GM18867 (cell line): ENCODE measurements at regions not wholly inside any gene's neighbourhood (a gene's known extent, or its start where the extent isn't known, plus 50 kb on each side); places are given as distances from the start of the nearest gene placed in this dataset.
A peak's percentile ranks its signal among the peaks of the same experiment; 100 is the strongest.

Source experiments
- ATAC-seq: cut with Tn5 transposase; IDR thresholded peaks from one replicate; pipeline ENCODE4 v1.9.1; 2021; ENCODE audit warnings: mild to moderate bottlenecking, moderate library complexity; ENCODE audit not compliant: unreplicated experiment

GRCh38 chr7:86949052-86949778, 110.2 kb downstream of the ELAPOR2 start:
- peak; percentile 96 for ATAC-seq

- no peak for ATAC-seq
These were observed 111.5 kb downstream of the ELAPOR2 start for GRCh38 chr7:86947929-86948328.

GRCh38 chr7:86943447-86943846, 116.0 kb downstream of the ELAPOR2 start:
- no peak for ATAC-seq

- ATAC-seq, result no peak
These were observed 116.5 kb downstream of the ELAPOR2 start for GRCh38 chr7:86942995-86943394.

GRCh38 chr7:86942081-86942480, 117.4 kb downstream of the ELAPOR2 start:
- no peak for ATAC-seq

GRCh38 chr7:86939197-86939814, 120.1 kb downstream of the ELAPOR2 start:
- ATAC-seq, result peak; percentile 90

GRCh38 chr7:86937363-86937878, 122.0 kb downstream of the ELAPOR2 start:
- no peak for ATAC-seq

- no peak for ATAC-seq
These were observed 126.1 kb downstream of the ELAPOR2 start for GRCh38 chr7:86933295-86933845.

GRCh38 chr7:86932038-86932512, 127.4 kb downstream of the ELAPOR2 start:
- ATAC-seq, result no peak

GRCh38 chr7:86931439-86931838, 128.0 kb downstream of the ELAPOR2 start:
- ATAC-seq, result peak; percentile 41

GRCh38 chr7:86930554-86931307, 128.7 kb downstream of the ELAPOR2 start:
- ATAC-seq, result no peak

- ATAC-seq, result peak; percentile 39
These were observed 130.0 kb downstream of the ELAPOR2 start for GRCh38 chr7:86929293-86930109.

- no peak for ATAC-seq
These were observed 131.1 kb downstream of the ELAPOR2 start for GRCh38 chr7:86928308-86928707.

- peak; percentile 55 for ATAC-seq
These were observed 132.7 kb downstream of the ELAPOR2 start for GRCh38 chr7:86926732-86927131.

GRCh38 chr7:86925221-86925620, 134.2 kb downstream of the ELAPOR2 start:
- ATAC-seq, result no peak

GRCh38 chr7:86923527-86923926, 135.9 kb downstream of the ELAPOR2 start:
- ATAC-seq, result no peak

- ATAC-seq, result no peak
These were observed 139.3 kb downstream of the ELAPOR2 start for GRCh38 chr7:86920154-86920553.

GRCh38 chr7:86918245-86918644, 141.2 kb downstream of the ELAPOR2 start:
- ATAC-seq, result no peak

GRCh38 chr7:86916277-86916825, 143.1 kb downstream of the ELAPOR2 start:
- ATAC-seq, result no peak

GRCh38 chr7:86914551-86914950, 144.9 kb downstream of the ELAPOR2 start:
- no peak for ATAC-seq
